Testis (tissue), 2 donors: ENCODE measurements at regions not wholly inside any gene's neighbourhood (a gene's known extent, or its start where the extent isn't known, plus 50 kb on each side); places are given as distances from the start of the nearest gene placed in this dataset.

Source experiments
- CTCF ChIP-seq, 3 experiments: fragments of 450-650 bp in 2 of 3; fragments of 200-600 bp in 1 of 3; sonication (generic) in 1 of 3; IDR thresholded peaks; one replicate each; pipeline ENCODE4 v1.5.1; 2016 to 2019; ENCODE audit warnings: antibody characterized with exemption in 3 of 3, mild to moderate bottlenecking in 2 of 3, moderate library complexity in 1 of 3
- POLR2A ChIP-seq: fragments of 450-650 bp; IDR thresholded peaks from one replicate; pipeline ENCODE4 v1.6.1; 2017; ENCODE audit warnings: antibody characterized with exemption, mild to moderate bottlenecking, moderate library complexity

DNA sequence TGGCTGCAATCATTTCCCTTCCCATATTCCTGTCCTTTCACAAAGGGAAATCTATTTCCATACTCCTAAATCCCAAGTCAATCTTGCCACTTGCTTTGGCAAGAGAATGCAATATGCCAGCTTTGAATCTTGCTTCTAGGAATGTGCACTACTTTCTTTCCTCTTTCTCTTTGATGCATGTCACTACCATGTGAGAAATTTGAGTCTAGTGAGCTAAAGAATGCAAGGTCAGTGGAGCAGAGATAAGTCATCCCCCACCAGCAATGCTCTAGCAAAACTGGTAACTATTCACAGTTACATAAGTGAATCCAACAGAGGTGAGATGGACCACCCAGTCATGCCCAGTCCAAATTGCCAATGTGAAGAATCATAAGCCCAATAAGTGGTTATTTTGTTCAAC is 910.4 kb downstream of the RAB28 start:
- TF ChIP-seq CTCF (IDR thresholded peaks at IDR 0.05) (no peak), POLR2A (no peak)
